ENCODE measurements at regions not wholly inside any gene's neighbourhood (a gene's known extent, or its start where the extent isn't known, plus 50 kb on each side); places are given as distances from the start of the nearest gene placed in this dataset.

GRCh38 chr11:15653191-15653710 is 538.5 kb downstream of the INSC start:
- FAIRE-seq, result no peak
- no peaks in the 10 kb centered on the region for H3K36me3 ChIP-seq (ENCODE audit: control insufficient read depth, insufficient read depth, low read length)
- ChIA-PET CTCF (ENCODE audit: low intra/inter-chr PET ratio) (no interaction called here), POLR2A (no interaction called here)
- ATAC-seq, result no peak
- BruUV-seq (replicated peaks), result no TSS peak
- H3K27me3 ChIP-seq (ENCODE audit: control insufficient read depth in 2 of 2, insufficient read depth in 2 of 2, low read length in 2 of 2), result no peaks in the 10 kb centered on the region; a peak in 1 of 5 replicates
- TF ChIP-seq PYGO2 (tag; IDR thresholded peaks at IDR 0.05) (no peak), MBD1 (CRISPR knock-in tag; IDR thresholded peaks at IDR 0.05) (no peak), ZNF583 (CRISPR knock-in tag; IDR thresholded peaks at IDR 0.05) (no peak), TRIM28 (IDR thresholded peaks at IDR 0.05) (no peak)
- intact Hi-C loops (cut with micrococcal nuclease) (loop anchor here (5.0 to 10.0 kb wide), 3 partner anchors 162 to 328 kb away; no protein-coding TSS in a partner anchor), in situ Hi-C loops (cut with MboI) (no loop called here)
- H3K4me3 ChIP-seq, result no peak overlapping the region
- no peaks in the 10 kb centered on the region for H4K20me1 ChIP-seq (replicated peaks; ENCODE audit: control insufficient read depth, insufficient read depth, low read length)
- 34% methylated on average over 4 of the region's 4 CpGs for WGBS (ENCODE audit: insufficient coverage, low coverage, missing lambda C conversion rate)
- H3K9ac ChIP-seq (ENCODE audit: insufficient read depth in 1 of 2, low read depth in 2 of 2, low read length in 2 of 2), result no peak overlapping the region
- H3K79me2 ChIP-seq (ENCODE audit: control insufficient read depth, insufficient read depth, low read length), result no peaks in the 10 kb centered on the region
- no peak for DNase-seq (ENCODE audit: extremely low read depth in 1 of 4, low spot score in 3 of 4)
- H3K9me1 ChIP-seq (ENCODE audit: control insufficient read depth, insufficient read depth, low read length), result no peaks in the 10 kb centered on the region
- no peaks in the 10 kb centered on the region for H3K9me3 ChIP-seq (replicated peaks; ENCODE audit: control insufficient read depth, insufficient read depth, low read depth, low read length)
- no peak overlapping the region for H3K4me2 ChIP-seq (ENCODE audit: insufficient read depth, low read length)
- no peak overlapping the region for H3K27ac ChIP-seq (ENCODE audit: extremely low read depth, low read depth, low read length)
- no peak overlapping the region for H2AFZ ChIP-seq (ENCODE audit: low read depth, low read length)
- H3K4me1 ChIP-seq (replicated peaks in 1 of 2; ENCODE audit: control insufficient read depth in 2 of 2, insufficient read depth in 2 of 2, low read length in 2 of 2), result peaks cover 18 to 19% of the 10 kb centered on the region in 2 experiments; a peak in 4 of 5 replicates

GRCh38 chr11:15654451-15654850 is 539.7 kb downstream of the INSC start:
- no peaks in the 10 kb centered on the region for H3K79me2 ChIP-seq (ENCODE audit: control insufficient read depth, insufficient read depth, low read length)
- H3K27ac ChIP-seq (ENCODE audit: extremely low read depth, low read depth, low read length), result no peak overlapping the region
- H3K4me3 ChIP-seq, result no peak overlapping the region
- 41% methylated on average over 4 of the region's 4 CpGs for WGBS (ENCODE audit: insufficient coverage, low coverage, missing lambda C conversion rate)
- H3K4me1 ChIP-seq (replicated peaks in 1 of 2; ENCODE audit: control insufficient read depth in 2 of 2, insufficient read depth in 2 of 2, low read length in 2 of 2), result peaks cover 18 to 19% of the 10 kb centered on the region in 2 experiments; a peak in 4 of 5 replicates
- H4K20me1 ChIP-seq (replicated peaks; ENCODE audit: control insufficient read depth, insufficient read depth, low read length), result no peaks in the 10 kb centered on the region
- ChIA-PET CTCF (ENCODE audit: low intra/inter-chr PET ratio) (no interaction called here), POLR2A (no interaction called here)
- H2AFZ ChIP-seq (ENCODE audit: low read depth, low read length), result 0 out of 2 replicates have a peak overlapping the region, but pooled peaks have one; percentile 35
- BruUV-seq (replicated peaks), result no TSS peak
- no peak overlapping the region for H3K4me2 ChIP-seq (ENCODE audit: insufficient read depth, low read length)
- H3K36me3 ChIP-seq (ENCODE audit: control insufficient read depth, insufficient read depth, low read length), result no peaks in the 10 kb centered on the region
- no peaks in the 10 kb centered on the region; a peak in 2 of 5 replicates for H3K27me3 ChIP-seq (ENCODE audit: control insufficient read depth in 2 of 2, insufficient read depth in 2 of 2, low read length in 2 of 2)
- no peaks in the 10 kb centered on the region for H3K9me3 ChIP-seq (replicated peaks; ENCODE audit: control insufficient read depth, insufficient read depth, low read depth, low read length)
- FAIRE-seq, result no peak
- no peaks in the 10 kb centered on the region for H3K9me1 ChIP-seq (ENCODE audit: control insufficient read depth, insufficient read depth, low read length)
- intact Hi-C loops (cut with micrococcal nuclease), result loop anchor here (5.0 to 10.0 kb wide), 3 partner anchors 160 to 330 kb away; no protein-coding TSS in a partner anchor
- in situ Hi-C loops (cut with MboI), result no loop called here
- no peak for ATAC-seq
- peak in 1 of 4 experiments; percentile 9 for DNase-seq (ENCODE audit: extremely low read depth in 1 of 4, low spot score in 3 of 4)
- no peak overlapping the region for H3K9ac ChIP-seq (ENCODE audit: insufficient read depth in 1 of 2, low read depth in 2 of 2, low read length in 2 of 2)
- TF ChIP-seq NFXL1 (CRISPR knock-in tag; IDR thresholded peaks at IDR 0.05) (no peak), ZNF609 (CRISPR knock-in tag; IDR thresholded peaks at IDR 0.05; ENCODE audit: borderline replicate concordance) (no peak), TAL1 (IDR thresholded peaks at IDR 0.05) (no peak), TEAD1 (CRISPR knock-in tag; IDR thresholded peaks at IDR 0.05) (no peak), ZNF316 (IDR thresholded peaks at IDR 0.05) (peak; percentile 28; the same call in 1 of the 2 replicates)
